GM12892 (cell line): ENCODE measurements at regions not wholly inside any gene's neighbourhood (a gene's known extent, or its start where the extent isn't known, plus 50 kb on each side); places are given as distances from the start of the nearest gene placed in this dataset.
"Not testable (repeated sequence)": the region's sequence is repeated elsewhere in the genome, so short reads cannot be mapped to it uniquely, and the experiment has no call there.

Experiments used
- POLR2A ChIP-seq: IDR thresholded peaks from 2 replicates; pipeline ENCODE4 v1.6.1; 2011; ENCODE audit warnings: low read depth, low read length, control low read depth
- POLR2AphosphoS5 ChIP-seq: IDR thresholded peaks from 2 replicates; pipeline ENCODE4 v1.6.1; 2011; ENCODE audit warnings: low read depth, low read length, control low read depth
- TAF1 ChIP-seq: IDR thresholded peaks from 2 replicates; pipeline ENCODE4 v1.6.1; 2011; ENCODE audit warnings: low read depth, mild to moderate bottlenecking, control low read depth, low read length, borderline replicate concordance

DNA sequence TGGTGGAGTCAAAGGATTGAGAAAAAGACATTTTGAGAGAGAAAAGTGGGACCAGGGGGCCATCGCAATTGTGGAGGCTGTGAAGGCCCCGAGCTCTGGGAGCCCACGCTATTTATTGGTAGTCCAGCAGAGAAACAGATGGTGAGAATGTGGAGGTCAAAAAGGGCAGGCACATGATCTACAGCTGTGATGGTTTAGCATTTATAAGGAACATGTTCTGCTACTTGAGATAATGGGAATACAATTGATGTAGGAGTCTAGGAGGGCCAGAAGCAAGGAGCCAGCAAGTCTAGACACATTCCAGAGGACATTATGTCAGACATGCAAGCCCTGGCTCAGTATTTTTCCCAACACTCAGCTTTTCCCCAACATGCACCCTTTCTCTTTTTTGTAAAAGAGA lies 283.4 kb upstream of the MTPN start:
- TF ChIP-seq TAF1, POLR2AphosphoS5, POLR2A: not testable (repeated sequence)
